Muscle layer of colon (tissue), 2 donors: ENCODE measurements at regions not wholly inside any gene's neighbourhood (a gene's known extent, or its start where the extent isn't known, plus 50 kb on each side); places are given as distances from the start of the nearest gene placed in this dataset.

Experiments used
- H3K27ac ChIP-seq: one replicate; pipeline ENCODE4 v1.7.0; 2013; ENCODE audit warnings: low read depth, mild to moderate bottlenecking, low read length, moderate library complexity
- H3K27me3 ChIP-seq, 2 donors: one replicate each; pipeline ENCODE4 v1.7.0; 2013; ENCODE audit warnings: low read length in 2 of 2, mild to moderate bottlenecking in 2 of 2; ENCODE audit not compliant: insufficient read depth in 2 of 2, control insufficient read depth in 1 of 2
- H3K36me3 ChIP-seq: one replicate; pipeline ENCODE4 v1.7.0; 2013; ENCODE audit warnings: mild to moderate bottlenecking, low read length; ENCODE audit not compliant: insufficient read depth
- H3K4me1 ChIP-seq: one replicate; pipeline ENCODE4 v1.7.0; 2013; ENCODE audit warnings: mild to moderate bottlenecking, low read length; ENCODE audit not compliant: insufficient read depth
- H3K4me3 ChIP-seq, 2 donors: one replicate each; pipeline ENCODE4 v1.7.0; 2013; ENCODE audit warnings: low read length in 2 of 2, low read depth in 1 of 2, mild to moderate bottlenecking in 1 of 2, moderate library complexity in 1 of 2
- H3K9ac ChIP-seq: one replicate; pipeline ENCODE4 v1.7.0; 2013; ENCODE audit warnings: low read length
- H3K9me3 ChIP-seq: one replicate; pipeline ENCODE4 v1.7.0; 2013; ENCODE audit warnings: mild to moderate bottlenecking, low read length
- donor health status: abdominal sarcoma.
- donor health status: Adenocarcinoma of cecum.

GRCh38 chr10:21003240-21003822 is 106.2 kb upstream of the NEBL start:
- no peaks in the 10 kb centered on the region for H3K36me3 ChIP-seq
- no peaks in the 10 kb centered on the region for H3K27me3 ChIP-seq
- no peak overlapping the region for H3K9ac ChIP-seq
- H3K4me1 ChIP-seq, result no peaks in the 10 kb centered on the region
- H3K9me3 ChIP-seq, result no peaks in the 10 kb centered on the region
- no peak overlapping the region for H3K27ac ChIP-seq
- no peak overlapping the region for H3K4me3 ChIP-seq

DNA sequence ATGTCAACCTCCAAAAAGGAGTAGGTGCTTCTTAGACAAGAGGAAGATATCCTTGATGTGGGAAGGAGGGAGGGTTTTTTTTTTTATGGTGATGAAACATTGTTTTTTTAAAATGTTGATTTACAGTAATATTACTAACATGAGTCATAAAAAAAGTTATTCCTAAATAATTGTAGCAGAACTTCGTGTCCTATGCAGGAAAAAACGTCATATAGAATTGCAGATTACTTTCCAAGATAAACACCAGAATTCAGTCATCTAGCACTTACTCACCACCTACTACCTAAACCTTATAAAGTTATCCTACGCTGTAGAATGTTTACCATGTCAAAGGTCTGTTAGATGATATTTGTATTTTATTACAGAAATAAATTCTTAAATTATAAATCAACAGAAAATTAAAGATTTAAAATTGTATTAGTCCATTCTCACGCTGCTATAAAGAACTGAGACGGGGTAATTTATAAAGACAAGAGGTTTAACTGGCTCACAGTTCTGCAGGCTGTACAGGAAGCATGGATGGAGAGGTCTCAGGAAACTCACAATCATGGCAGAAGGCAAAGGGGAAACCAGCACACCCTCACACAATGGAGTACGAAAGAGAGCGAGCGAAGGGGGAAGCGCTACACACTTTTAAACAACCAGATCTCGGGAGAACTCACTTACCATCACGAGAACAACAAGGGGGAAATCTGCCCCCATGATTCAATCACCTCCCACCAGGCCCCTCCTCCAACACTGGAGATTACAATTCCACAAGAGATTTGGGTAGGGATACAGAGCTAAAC is 105.2 kb upstream of the NEBL start:
- Histone ChIP-seq H3K9me3 (no peaks in the 10 kb centered on the region), H3K9ac (no peak overlapping the region), H3K27me3 (no peaks in the 10 kb centered on the region)

GRCh38 chr10:20999699-21000098 is 102.6 kb upstream of the NEBL start:
- H3K27ac ChIP-seq, result no peak overlapping the region
- H3K27me3 ChIP-seq, result no peaks in the 10 kb centered on the region
- H3K9ac ChIP-seq, result no peak overlapping the region
- H3K9me3 ChIP-seq, result no peaks in the 10 kb centered on the region
- H3K4me1 ChIP-seq, result no peaks in the 10 kb centered on the region
- no peaks in the 10 kb centered on the region for H3K36me3 ChIP-seq
- H3K4me3 ChIP-seq, result no peak overlapping the region

More for the DNA sequence above, 105.2 kb upstream of the NEBL start:
- Histone ChIP-seq H3K4me3 (no peak overlapping the region), H3K4me1 (no peaks in the 10 kb centered on the region), H3K36me3 (no peaks in the 10 kb centered on the region), H3K27ac (no peak overlapping the region)

GRCh38 chr10:20998036-20998435 is 100.9 kb upstream of the NEBL start:
- Histone ChIP-seq H3K4me3 (no peak overlapping the region), H3K4me1 (no peaks in the 10 kb centered on the region), H3K27me3 (no peaks in the 10 kb centered on the region), H3K36me3 (no peaks in the 10 kb centered on the region), H3K9ac (no peak overlapping the region), H3K27ac (no peak overlapping the region), H3K9me3 (no peaks in the 10 kb centered on the region)

- no peak overlapping the region for H3K27ac ChIP-seq
- H3K9ac ChIP-seq, result no peak overlapping the region
These were observed 98.2 kb upstream of the NEBL start for GRCh38 chr10:20995123-20995987.

DNA sequence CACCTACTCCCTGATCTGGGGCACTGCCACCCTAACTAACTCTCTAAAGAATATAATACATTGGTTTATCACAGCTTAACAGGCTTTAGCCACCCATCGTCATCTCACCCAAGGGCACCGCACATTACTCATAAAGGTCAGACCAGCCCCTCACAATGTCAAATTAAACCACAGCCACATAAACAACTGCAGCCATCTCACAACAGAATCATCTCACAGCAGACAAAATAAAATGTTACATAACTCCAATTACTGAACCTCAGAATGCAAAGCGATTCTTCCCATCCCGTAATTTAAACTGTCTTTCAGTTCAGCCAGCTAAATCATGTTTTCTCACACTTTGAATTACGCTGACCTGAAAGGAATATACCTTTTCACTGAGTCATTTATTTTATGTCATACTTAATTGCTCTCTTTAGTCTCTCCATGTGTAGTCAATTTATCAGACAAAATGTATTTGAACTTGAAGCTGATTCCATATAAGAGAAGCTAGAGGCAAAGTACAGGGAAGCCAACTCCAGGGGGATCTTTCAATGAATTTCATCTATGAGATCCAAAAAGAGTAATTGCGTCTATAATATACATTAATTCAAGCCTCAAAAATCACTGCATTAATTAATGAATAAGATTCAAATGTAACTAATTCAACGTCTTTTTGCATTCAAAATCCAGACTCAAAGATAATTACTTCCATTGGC is 96.9 kb upstream of the NEBL start:
- no peak overlapping the region for H3K9ac ChIP-seq
- no peaks in the 10 kb centered on the region for H3K27me3 ChIP-seq
- H3K9me3 ChIP-seq, result no peaks in the 10 kb centered on the region
- no peak overlapping the region for H3K27ac ChIP-seq
- H3K4me3 ChIP-seq, result no peak overlapping the region
- no peaks in the 10 kb centered on the region for H3K36me3 ChIP-seq
- H3K4me1 ChIP-seq, result no peaks in the 10 kb centered on the region

More at GRCh38 chr10:20995123-20995987, 98.2 kb upstream of the NEBL start:
- Histone ChIP-seq H3K27me3 (no peaks in the 10 kb centered on the region), H3K4me3 (no peak overlapping the region), H3K4me1 (no peaks in the 10 kb centered on the region), H3K36me3 (no peaks in the 10 kb centered on the region), H3K9me3 (no peaks in the 10 kb centered on the region)

DNA sequence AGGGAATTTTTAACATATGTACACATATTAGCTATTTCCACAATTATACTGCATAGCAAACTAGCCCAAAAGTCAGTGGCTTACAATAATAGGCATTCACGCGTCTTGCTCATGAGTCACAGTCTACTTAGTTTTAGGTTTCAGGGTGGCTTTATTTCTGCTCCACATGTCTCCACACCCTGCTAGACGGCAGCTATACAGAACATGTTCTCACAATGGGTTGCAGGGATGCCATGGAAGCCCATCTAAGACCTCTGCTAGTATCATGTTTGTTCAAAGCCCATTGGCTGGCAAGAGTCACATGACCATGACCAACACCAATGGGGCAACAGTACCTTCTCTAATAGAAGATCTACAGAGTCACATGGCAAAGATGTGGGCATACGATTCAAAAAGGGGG is 96.3 kb upstream of the NEBL start:
- H3K9ac ChIP-seq, result no peak overlapping the region
- H3K27ac ChIP-seq, result no peak overlapping the region
- H3K27me3 ChIP-seq, result no peaks in the 10 kb centered on the region
- H3K36me3 ChIP-seq, result no peaks in the 10 kb centered on the region
- no peaks in the 10 kb centered on the region for H3K9me3 ChIP-seq
- H3K4me1 ChIP-seq, result no peaks in the 10 kb centered on the region
- no peak overlapping the region for H3K4me3 ChIP-seq

DNA sequence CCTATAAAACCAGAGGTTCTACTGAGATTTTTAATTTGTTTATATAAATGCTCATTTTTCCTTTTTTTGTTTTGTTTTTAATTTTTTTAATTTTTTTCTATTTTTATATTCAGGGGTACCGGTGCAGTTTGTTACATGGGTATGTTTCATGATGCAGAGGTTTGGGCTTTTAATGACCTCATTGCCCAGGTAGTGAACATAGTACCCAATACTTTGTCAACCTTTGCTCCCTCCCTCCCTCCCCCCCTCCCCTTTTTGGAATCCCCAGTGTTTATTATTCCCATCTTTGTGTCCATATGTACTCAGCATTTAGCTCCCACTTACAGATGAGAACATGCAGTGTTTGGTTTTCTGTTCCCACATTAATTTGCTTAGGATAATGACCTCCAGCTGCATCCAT is 94.4 kb upstream of the NEBL start:
- Histone ChIP-seq H3K36me3 (no peaks in the 10 kb centered on the region), H3K27ac (no peak overlapping the region), H3K9ac (no peak overlapping the region), H3K4me1 (no peaks in the 10 kb centered on the region), H3K27me3 (no peaks in the 10 kb centered on the region), H3K4me3 (no peak overlapping the region), H3K9me3 (no peaks in the 10 kb centered on the region)

GRCh38 chr10:20990604-20991003 is 93.5 kb upstream of the NEBL start:
- no peaks in the 10 kb centered on the region for H3K36me3 ChIP-seq
- H3K4me3 ChIP-seq, result no peak overlapping the region
- no peaks in the 10 kb centered on the region for H3K9me3 ChIP-seq
- H3K9ac ChIP-seq, result no peak overlapping the region
- H3K27me3 ChIP-seq, result no peaks in the 10 kb centered on the region
- no peak overlapping the region for H3K27ac ChIP-seq
- H3K4me1 ChIP-seq, result no peaks in the 10 kb centered on the region

DNA sequence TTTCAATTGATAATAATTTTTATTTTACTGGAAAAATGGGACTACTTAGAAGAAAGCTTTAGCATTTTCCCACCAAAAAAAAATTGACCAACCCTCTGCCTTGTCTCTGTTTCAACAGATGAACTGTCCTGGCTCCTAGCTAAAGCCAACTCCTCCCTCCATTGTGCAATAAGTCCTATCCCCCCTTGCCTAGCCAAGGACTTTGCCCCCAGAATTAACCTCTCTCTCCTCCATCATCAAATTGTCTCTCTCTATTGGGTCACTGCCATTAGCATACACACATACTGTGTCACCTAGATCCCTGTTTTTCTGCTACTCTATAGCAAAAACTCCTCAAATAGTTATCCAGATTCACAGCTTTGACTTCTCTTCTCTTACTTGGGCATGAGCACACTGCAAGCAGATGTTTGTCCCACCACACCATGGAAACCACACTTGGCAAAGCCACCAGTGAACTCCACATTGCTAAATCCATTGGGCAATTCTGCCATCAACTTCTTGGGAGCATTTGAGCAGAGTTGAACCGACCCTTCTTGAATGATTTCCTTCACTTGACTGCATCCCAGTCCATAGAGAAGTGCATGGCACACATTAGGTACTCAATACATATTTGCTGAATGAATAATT is 91.4 kb upstream of the NEBL start:
- H3K9me3 ChIP-seq, result no peaks in the 10 kb centered on the region
- no peak overlapping the region for H3K27ac ChIP-seq
- H3K4me1 ChIP-seq, result no peaks in the 10 kb centered on the region
- H3K9ac ChIP-seq, result no peak overlapping the region
- H3K27me3 ChIP-seq, result no peaks in the 10 kb centered on the region
- H3K36me3 ChIP-seq, result no peaks in the 10 kb centered on the region
- H3K4me3 ChIP-seq, result no peak overlapping the region

GRCh38 chr10:20986049-20986448 is 88.9 kb upstream of the NEBL start:
- no peak overlapping the region for H3K4me3 ChIP-seq
- H3K4me1 ChIP-seq, result no peaks in the 10 kb centered on the region
- no peaks in the 10 kb centered on the region for H3K27me3 ChIP-seq
- no peak overlapping the region for H3K9ac ChIP-seq
- H3K9me3 ChIP-seq, result no peaks in the 10 kb centered on the region
- no peaks in the 10 kb centered on the region for H3K36me3 ChIP-seq
- no peak overlapping the region for H3K27ac ChIP-seq
